ENCODE measurements at regions not wholly inside any gene's neighbourhood (a gene's known extent, or its start where the extent isn't known, plus 50 kb on each side); places are given as distances from the start of the nearest gene placed in this dataset.

DNA sequence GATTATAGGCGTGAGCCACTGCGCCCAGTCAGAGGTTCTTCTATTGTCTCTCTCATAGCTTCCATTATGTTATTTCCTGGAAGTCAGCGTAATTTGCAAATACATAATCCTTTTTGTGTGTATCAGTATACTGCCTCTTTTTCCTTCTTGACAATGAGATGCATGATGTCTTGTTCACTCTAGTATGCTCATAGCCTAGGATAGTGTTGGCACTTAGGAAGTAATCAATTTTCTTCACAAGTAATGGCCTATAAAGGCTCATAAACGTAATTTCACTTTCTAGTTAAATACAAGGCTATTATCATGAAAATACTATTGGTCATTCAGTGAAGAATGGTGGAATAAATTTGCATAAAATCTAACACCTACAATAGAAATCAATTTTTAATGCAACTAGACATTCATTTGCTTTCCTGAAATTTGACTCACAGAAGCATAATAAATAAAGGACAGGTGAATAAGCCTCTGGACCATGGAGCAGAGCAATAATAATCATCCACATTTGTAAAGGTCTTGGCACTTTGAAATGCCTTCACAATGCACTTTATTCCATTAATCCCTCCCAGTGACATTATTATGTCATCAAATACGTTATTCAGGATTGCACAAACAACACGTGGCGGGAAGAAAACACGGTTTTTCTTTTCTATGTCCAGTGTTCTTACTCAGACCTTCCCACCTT is 366.9 kb upstream of the BTBD3 start:
- Histone ChIP-seq H3K4me3 (ENCODE audit: low read length) (no peak overlapping the region), H3K9ac (ENCODE audit: low read depth, low read length) (no peak overlapping the region), H3K36me3 (ENCODE audit: insufficient read depth, low read depth, low read length) (no peaks in the 10 kb centered on the region), H3K9me3 (ENCODE audit: insufficient read depth, low read depth, low read length) (no peaks in the 10 kb centered on the region), H3K27ac (ENCODE audit: low read length) (no peak overlapping the region), H3K27me3 (ENCODE audit: insufficient read depth, low read length) (no peaks in the 10 kb centered on the region), H3K4me1 (ENCODE audit: insufficient read depth, low read length) (no peaks in the 10 kb centered on the region)

DNA sequence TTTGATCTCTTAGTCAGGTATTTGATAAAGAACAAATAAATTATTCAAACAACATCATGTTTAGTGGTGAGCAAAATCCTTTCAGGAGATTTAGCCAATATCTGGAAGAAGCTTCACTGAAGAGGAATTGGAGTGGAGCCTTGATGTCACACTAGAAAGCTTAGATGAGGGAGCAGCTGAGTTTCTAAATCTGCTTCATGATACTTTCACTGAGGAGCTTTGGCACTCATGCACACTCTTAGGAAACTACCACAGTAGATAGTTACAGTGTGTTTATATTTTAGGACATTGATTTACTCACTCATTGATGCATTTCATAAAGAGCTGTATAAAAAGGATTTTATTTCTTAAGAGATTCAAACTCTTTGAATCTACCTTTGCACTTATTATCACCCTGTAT is 366.2 kb upstream of the BTBD3 start:
- Histone ChIP-seq H3K36me3 (ENCODE audit: insufficient read depth, low read depth, low read length) (no peaks in the 10 kb centered on the region), H3K27me3 (ENCODE audit: insufficient read depth, low read length) (no peaks in the 10 kb centered on the region), H3K27ac (ENCODE audit: low read length) (no peak overlapping the region), H3K4me1 (ENCODE audit: insufficient read depth, low read length) (no peaks in the 10 kb centered on the region), H3K9me3 (ENCODE audit: insufficient read depth, low read depth, low read length) (no peaks in the 10 kb centered on the region), H3K4me3 (ENCODE audit: low read length) (no peak overlapping the region), H3K9ac (ENCODE audit: low read depth, low read length) (no peak overlapping the region)

DNA sequence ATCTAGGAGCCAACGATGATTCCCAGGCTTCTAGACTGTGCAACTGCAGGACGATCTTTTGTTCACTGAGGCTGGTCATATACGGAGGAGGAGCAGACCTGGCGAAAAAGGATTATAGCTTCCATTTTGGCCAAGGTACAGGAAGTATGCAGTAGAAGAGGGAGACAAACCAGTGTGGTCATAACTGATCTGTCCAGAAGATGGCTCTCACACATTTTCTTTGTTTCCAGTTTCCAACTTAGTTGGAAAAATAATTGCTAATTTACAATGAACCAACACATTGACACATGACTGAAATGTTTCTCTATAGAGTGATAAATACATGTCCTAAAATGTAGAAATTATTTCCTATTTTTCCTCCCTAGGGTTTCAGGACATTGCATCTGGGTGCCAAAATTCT is 364.1 kb upstream of the BTBD3 start:
- Histone ChIP-seq H3K27ac (ENCODE audit: low read length) (no peak overlapping the region), H3K27me3 (ENCODE audit: insufficient read depth, low read length) (no peaks in the 10 kb centered on the region), H3K36me3 (ENCODE audit: insufficient read depth, low read depth, low read length) (no peaks in the 10 kb centered on the region), H3K9ac (ENCODE audit: low read depth, low read length) (no peak overlapping the region), H3K4me1 (ENCODE audit: insufficient read depth, low read length) (no peaks in the 10 kb centered on the region), H3K4me3 (ENCODE audit: low read length) (no peak overlapping the region), H3K9me3 (ENCODE audit: insufficient read depth, low read depth, low read length) (no peaks in the 10 kb centered on the region)

DNA sequence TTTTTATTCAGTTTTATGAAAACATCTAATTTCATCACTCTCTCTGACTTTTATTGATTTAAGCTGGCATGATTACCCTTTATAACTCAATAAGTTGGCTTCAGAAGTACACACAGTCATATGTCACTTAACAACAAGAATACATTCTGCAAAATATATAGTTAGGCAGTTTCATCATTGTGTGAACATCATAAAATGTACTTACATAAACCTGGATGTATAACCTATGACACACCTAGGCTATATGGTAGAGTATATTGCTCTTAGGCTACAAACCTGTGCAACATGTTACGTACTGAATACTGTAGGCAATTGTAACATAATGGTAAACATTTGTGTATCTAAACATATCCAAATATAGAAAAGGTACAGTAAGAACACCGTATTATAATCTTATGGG is 362.2 kb upstream of the BTBD3 start:
- Histone ChIP-seq H3K27me3 (ENCODE audit: insufficient read depth, low read length) (no peaks in the 10 kb centered on the region), H3K4me3 (ENCODE audit: low read length) (no peak overlapping the region), H3K9ac (ENCODE audit: low read depth, low read length) (no peak overlapping the region), H3K27ac (ENCODE audit: low read length) (no peak overlapping the region), H3K9me3 (ENCODE audit: insufficient read depth, low read depth, low read length) (no peaks in the 10 kb centered on the region), H3K4me1 (ENCODE audit: insufficient read depth, low read length) (no peaks in the 10 kb centered on the region), H3K36me3 (ENCODE audit: insufficient read depth, low read depth, low read length) (no peaks in the 10 kb centered on the region)

DNA sequence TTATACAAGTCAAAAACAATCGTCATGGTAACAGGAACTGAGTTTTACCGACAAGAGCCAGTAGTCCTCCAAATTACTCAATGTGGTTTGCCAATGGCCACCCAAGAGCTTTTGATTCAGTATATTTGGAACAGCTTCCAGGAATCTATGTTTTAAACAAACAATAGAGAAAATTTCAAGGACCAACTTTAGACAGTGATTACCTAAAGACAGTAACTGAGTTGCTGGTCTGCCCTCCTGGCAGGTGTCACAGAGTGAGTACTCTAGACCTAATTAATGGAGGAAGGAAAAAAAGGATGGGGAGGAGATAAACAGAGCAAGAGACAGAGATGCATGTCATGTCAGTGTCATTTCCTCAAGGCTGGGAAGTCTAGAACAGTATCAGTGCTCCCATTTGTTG is 361.3 kb upstream of the BTBD3 start:
- no peaks in the 10 kb centered on the region for H3K4me1 ChIP-seq (ENCODE audit: insufficient read depth, low read length)
- no peaks in the 10 kb centered on the region for H3K9me3 ChIP-seq (ENCODE audit: insufficient read depth, low read depth, low read length)
- H3K9ac ChIP-seq (ENCODE audit: low read depth, low read length): no peak overlapping the region
- H3K36me3 ChIP-seq (ENCODE audit: insufficient read depth, low read depth, low read length): no peaks in the 10 kb centered on the region
- H3K27me3 ChIP-seq (ENCODE audit: insufficient read depth, low read length): no peaks in the 10 kb centered on the region
- no peak overlapping the region for H3K4me3 ChIP-seq (ENCODE audit: low read length)
- H3K27ac ChIP-seq (ENCODE audit: low read length): no peak overlapping the region

DNA sequence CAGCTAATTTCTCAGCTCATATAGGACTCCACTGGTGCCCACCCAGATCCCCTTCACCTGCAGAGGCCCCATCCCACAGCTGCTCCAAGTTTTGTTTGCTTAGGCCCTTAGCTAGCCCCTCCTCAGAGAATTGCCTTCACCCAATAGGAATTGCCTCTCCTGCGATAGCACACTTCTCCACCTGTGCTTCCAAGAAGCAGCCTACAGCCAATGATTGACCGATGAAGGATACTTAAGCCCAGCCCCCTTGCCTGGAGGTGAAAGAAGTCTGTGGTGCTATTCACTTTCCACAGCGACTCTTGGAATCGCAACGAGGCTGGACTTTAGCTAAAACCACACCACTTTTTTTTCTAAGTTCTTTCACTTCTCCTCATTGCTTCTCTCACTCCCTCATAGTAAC is 353.2 kb upstream of the BTBD3 start:
- Histone ChIP-seq H3K27me3 (ENCODE audit: insufficient read depth, low read length) (no peaks in the 10 kb centered on the region), H3K9me3 (ENCODE audit: insufficient read depth, low read depth, low read length) (no peaks in the 10 kb centered on the region)

DNA sequence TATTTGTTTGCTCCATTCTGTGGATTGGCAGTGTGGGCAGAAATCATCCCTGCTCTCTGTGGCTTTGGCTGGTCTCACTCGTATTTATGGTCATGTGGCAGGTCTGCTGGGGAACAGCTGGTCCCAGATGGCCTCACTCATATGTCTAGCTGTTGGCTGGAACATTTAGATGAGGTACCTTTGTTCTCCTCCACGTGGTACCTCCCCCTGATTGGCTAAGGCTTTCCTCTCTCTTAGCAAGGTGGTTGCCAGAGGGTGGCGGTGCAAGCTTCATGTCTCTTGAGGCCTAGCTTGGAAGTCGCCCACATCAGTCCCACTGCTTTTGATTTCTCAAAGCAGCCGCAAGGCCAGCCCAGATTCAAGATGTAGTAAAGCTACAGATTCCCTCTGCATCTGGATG is 348.5 kb upstream of the BTBD3 start:
- Histone ChIP-seq H3K27me3 (ENCODE audit: insufficient read depth, low read length) (no peaks in the 10 kb centered on the region), H3K27ac (ENCODE audit: low read length) (no peak overlapping the region), H3K9me3 (ENCODE audit: insufficient read depth, low read depth, low read length) (no peaks in the 10 kb centered on the region), H3K4me3 (ENCODE audit: low read length) (no peak overlapping the region), H3K9ac (ENCODE audit: low read depth, low read length) (no peak overlapping the region), H3K4me1 (ENCODE audit: insufficient read depth, low read length) (no peaks in the 10 kb centered on the region), H3K36me3 (ENCODE audit: insufficient read depth, low read depth, low read length) (no peaks in the 10 kb centered on the region)

More for the DNA sequence above, 353.2 kb upstream of the BTBD3 start:
- Histone ChIP-seq H3K27ac (ENCODE audit: low read length) (no peak overlapping the region), H3K4me3 (ENCODE audit: low read length) (no peak overlapping the region), H3K36me3 (ENCODE audit: insufficient read depth, low read depth, low read length) (no peaks in the 10 kb centered on the region), H3K4me1 (ENCODE audit: insufficient read depth, low read length) (no peaks in the 10 kb centered on the region), H3K9ac (ENCODE audit: low read depth, low read length) (no peak overlapping the region)

DNA sequence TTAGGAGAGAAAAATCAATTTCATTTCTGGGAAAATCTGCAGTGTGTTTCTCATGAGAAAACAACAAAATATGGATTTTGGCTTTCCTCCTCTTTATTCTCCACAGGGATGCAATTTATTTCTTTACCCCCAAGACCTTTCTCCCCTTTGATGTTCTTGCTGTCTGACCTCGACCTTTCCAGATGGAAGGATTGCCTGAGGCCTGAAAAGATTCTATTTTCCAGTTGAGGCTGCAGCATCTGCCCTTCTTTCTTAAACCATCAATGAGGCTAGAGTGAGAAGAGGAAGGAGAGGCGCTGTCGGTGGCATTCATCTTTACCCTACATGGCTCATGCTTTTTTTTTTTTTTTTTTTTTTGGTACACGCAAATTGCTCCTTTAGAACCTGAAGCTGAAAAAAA is 344.2 kb upstream of the BTBD3 start:
- Histone ChIP-seq H3K4me1 (ENCODE audit: insufficient read depth, low read length) (no peaks in the 10 kb centered on the region), H3K36me3 (ENCODE audit: insufficient read depth, low read depth, low read length) (no peaks in the 10 kb centered on the region), H3K9me3 (ENCODE audit: insufficient read depth, low read depth, low read length) (no peaks in the 10 kb centered on the region), H3K27ac (ENCODE audit: low read length) (no peak overlapping the region), H3K9ac (ENCODE audit: low read depth, low read length) (no peak overlapping the region), H3K27me3 (ENCODE audit: insufficient read depth, low read length) (no peaks in the 10 kb centered on the region), H3K4me3 (ENCODE audit: low read length) (no peak overlapping the region)

DNA sequence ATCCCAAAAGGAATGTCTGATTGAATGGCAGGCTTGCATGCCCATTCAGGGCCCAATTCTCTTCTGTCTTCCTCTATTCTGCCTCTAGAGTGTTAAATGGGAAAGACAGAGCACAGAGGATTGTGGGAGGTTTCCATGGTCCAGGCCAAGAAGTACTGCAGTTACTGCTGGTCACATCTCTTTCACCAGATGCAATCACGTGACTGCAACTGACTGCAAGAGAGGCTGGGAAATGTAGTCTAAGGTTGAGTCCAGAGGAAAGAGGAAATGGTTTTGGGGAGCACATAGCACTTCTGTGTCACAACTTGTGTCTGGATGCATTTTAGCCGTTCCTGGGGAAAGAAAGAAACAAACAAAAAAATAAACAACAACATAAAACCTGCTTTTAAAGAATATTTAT is 336.4 kb upstream of the BTBD3 start:
- Histone ChIP-seq H3K9me3 (ENCODE audit: insufficient read depth, low read depth, low read length) (no peaks in the 10 kb centered on the region), H3K4me1 (ENCODE audit: insufficient read depth, low read length) (no peaks in the 10 kb centered on the region), H3K27ac (ENCODE audit: low read length) (no peak overlapping the region), H3K27me3 (ENCODE audit: insufficient read depth, low read length) (no peaks in the 10 kb centered on the region), H3K4me3 (ENCODE audit: low read length) (no peak overlapping the region), H3K9ac (ENCODE audit: low read depth, low read length) (no peak overlapping the region), H3K36me3 (ENCODE audit: insufficient read depth, low read depth, low read length) (no peaks in the 10 kb centered on the region)

DNA sequence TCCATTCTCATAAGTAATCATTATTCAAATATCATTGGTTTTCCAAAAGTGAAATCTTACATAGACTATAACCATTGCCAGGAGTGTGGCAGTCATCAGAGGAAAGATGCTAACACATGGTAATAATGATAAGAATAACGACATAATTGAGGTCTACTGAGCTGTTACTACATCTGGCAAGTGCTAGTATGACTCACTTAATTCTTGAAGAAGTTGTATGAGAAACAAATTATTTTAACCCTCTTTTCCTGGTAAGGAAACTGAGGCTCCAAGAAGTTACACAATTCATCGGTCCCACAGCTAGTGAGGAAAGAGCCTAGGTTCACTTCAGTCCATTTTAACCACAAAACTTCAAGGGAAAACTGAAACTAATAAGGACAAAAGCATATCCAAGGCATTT is 335.6 kb upstream of the BTBD3 start:
- Histone ChIP-seq H3K4me1 (ENCODE audit: insufficient read depth, low read length) (no peaks in the 10 kb centered on the region), H3K9me3 (ENCODE audit: insufficient read depth, low read depth, low read length) (no peaks in the 10 kb centered on the region), H3K9ac (ENCODE audit: low read depth, low read length) (no peak overlapping the region), H3K36me3 (ENCODE audit: insufficient read depth, low read depth, low read length) (no peaks in the 10 kb centered on the region), H3K27ac (ENCODE audit: low read length) (no peak overlapping the region), H3K27me3 (ENCODE audit: insufficient read depth, low read length) (no peaks in the 10 kb centered on the region), H3K4me3 (ENCODE audit: low read length) (no peak overlapping the region)

DNA sequence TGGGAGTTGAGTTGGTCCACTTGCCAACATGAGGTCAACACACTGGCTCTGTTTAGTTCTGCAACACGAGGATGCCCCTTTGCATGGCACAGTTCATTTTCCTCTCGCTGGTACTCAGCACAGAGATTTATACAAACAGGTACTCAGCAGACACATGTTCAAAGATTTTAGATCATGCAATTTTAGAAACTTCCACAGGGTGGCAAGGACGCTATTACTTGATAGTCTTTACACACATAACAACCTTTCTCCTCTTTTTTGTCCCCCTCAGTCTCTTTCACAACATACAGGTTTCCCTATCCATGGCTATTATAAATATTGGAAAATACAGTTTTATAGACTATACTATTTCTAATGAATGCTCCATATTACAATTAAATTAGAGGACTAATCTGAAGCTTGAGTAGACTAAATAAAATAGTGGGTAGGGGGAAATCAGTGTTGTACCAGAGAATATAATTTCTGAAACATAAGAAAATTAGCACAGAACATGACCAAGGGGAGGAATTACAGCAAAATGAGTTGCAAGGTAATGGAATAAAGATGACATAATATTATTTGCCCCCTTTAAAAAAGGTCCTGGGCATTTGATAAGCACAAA is 331.8 kb upstream of the BTBD3 start:
- Histone ChIP-seq H3K4me3 (ENCODE audit: low read length) (no peak overlapping the region), H3K27me3 (ENCODE audit: insufficient read depth, low read length) (no peaks in the 10 kb centered on the region), H3K36me3 (ENCODE audit: insufficient read depth, low read depth, low read length) (no peaks in the 10 kb centered on the region), H3K27ac (ENCODE audit: low read length) (no peak overlapping the region), H3K9ac (ENCODE audit: low read depth, low read length) (no peak overlapping the region), H3K9me3 (ENCODE audit: insufficient read depth, low read depth, low read length) (no peaks in the 10 kb centered on the region), H3K4me1 (ENCODE audit: insufficient read depth, low read length) (no peaks in the 10 kb centered on the region)

DNA sequence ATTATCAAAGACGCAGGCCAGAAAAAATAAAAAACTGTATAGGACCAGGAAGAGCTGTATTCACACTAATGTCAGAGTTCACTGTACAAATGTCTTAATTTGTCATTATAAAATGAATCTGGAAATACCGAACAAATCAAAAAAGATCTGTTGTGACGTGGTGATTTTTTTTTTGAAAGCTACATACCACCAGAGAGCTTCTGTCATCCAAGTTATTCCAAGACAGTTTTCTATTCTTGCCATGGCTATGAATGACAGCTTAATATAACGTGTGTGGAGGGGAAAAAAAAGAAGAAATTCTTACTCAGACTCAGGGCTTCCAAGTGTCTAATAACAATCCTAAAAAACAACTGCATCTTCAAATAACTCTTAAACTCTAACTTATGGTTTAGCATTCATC is 328.8 kb upstream of the BTBD3 start:
- Histone ChIP-seq H3K4me1 (ENCODE audit: insufficient read depth, low read length) (no peaks in the 10 kb centered on the region), H3K36me3 (ENCODE audit: insufficient read depth, low read depth, low read length) (no peaks in the 10 kb centered on the region), H3K4me3 (ENCODE audit: low read length) (no peak overlapping the region), H3K9ac (ENCODE audit: low read depth, low read length) (no peak overlapping the region), H3K27me3 (ENCODE audit: insufficient read depth, low read length) (no peaks in the 10 kb centered on the region), H3K9me3 (ENCODE audit: insufficient read depth, low read depth, low read length) (no peaks in the 10 kb centered on the region), H3K27ac (ENCODE audit: low read length) (no peak overlapping the region)

Data from iPS-20b (cell line).